HL-60 (cell line): ENCODE measurements at regions not wholly inside any gene's neighbourhood (a gene's known extent, or its start where the extent isn't known, plus 50 kb on each side); places are given as distances from the start of the nearest gene placed in this dataset.

Experiments used
- DNase-seq, 2 experiments: peaks; one replicate each; pipeline ENCODE4 v3.0.0-alpha.2; 2010 to 2020; ENCODE audit warnings: low read depth in 1 of 2, low spot score in 1 of 2
- H3K27ac ChIP-seq: fragments of 250-450 bp; sonication (Bioruptor Pico); replicated peaks from 2 replicates; pipeline ENCODE4 v1.5.1; 2020; ENCODE audit warnings: mild to moderate bottlenecking, moderate library complexity
- H3K27me3 ChIP-seq: fragments of 250-450 bp; sonication (Bioruptor Pico); 2 replicates; pipeline ENCODE4 v1.5.1; 2021; ENCODE audit warnings: mild to moderate bottlenecking, moderate library complexity; ENCODE audit not compliant: insufficient read depth, poor library complexity, severe bottlenecking
- H3K4me3 ChIP-seq: replicated peaks from 2 replicates; pipeline ENCODE4 v1.5.1; 2011; ENCODE audit warnings: mild to moderate bottlenecking, control low read depth, low read length; ENCODE audit not compliant: insufficient read depth
- CTCF ChIP-seq: IDR thresholded peaks from one replicate; pipeline ENCODE4 v1.5.1; 2011; ENCODE audit warnings: low read length, control low read depth, inconsistent platforms; ENCODE audit not compliant: insufficient read depth
- GABPA ChIP-seq: IDR thresholded peaks from 2 replicates; pipeline ENCODE4 v1.6.1; 2012; ENCODE audit warnings: low read depth
- POLR2AphosphoS5 ChIP-seq: IDR thresholded peaks from 2 replicates; pipeline ENCODE4 v1.6.1; 2012; ENCODE audit warnings: low read depth
- REST ChIP-seq: IDR thresholded peaks from 2 replicates; pipeline ENCODE4 v1.6.1; 2012; ENCODE audit warnings: low read depth; ENCODE audit not compliant: insufficient replicate concordance
- SPI1 ChIP-seq: IDR thresholded peaks from 2 replicates; pipeline ENCODE4 v1.6.1; 2012; ENCODE audit warnings: low read depth, mild to moderate bottlenecking, borderline replicate concordance

- H3K4me3 ChIP-seq, result no peak overlapping the region
- no peak overlapping the region for H3K27ac ChIP-seq
- DNase-seq, result no peak
- H3K27me3 ChIP-seq, result no peaks in the 10 kb centered on the region
- TF ChIP-seq POLR2AphosphoS5, result no peak
Observed at GRCh38 chr4:151874328-151874727, 113.5 kb upstream of the GATB start.

- peak; percentile 65; the same call in 1 of the 2 replicates for TF ChIP-seq SPI1
- TF ChIP-seq REST, result no peak
- no peak for TF ChIP-seq GABPA
- TF ChIP-seq CTCF, result peak; percentile 2
- peak; percentile 56 for TF ChIP-seq POLR2AphosphoS5
- H3K4me3 ChIP-seq, result no peak overlapping the region
- H3K27ac ChIP-seq, result peak overlapping the region; percentile 72
- H3K27me3 ChIP-seq, result no peaks in the 10 kb centered on the region
- DNase-seq, result peak; percentile 64 to 83
Observed at GRCh38 chr4:151866592-151866918, 105.7 kb upstream of the GATB start.

GRCh38 chr4:151865744-151866591, 105.2 kb upstream of the GATB start:
- Histone ChIP-seq H3K4me3 (no peak overlapping the region), H3K27ac (peak overlapping the region; percentile 72), H3K27me3 (no peaks in the 10 kb centered on the region)
- no peak for TF ChIP-seq GABPA
- TF ChIP-seq CTCF, result no peak
- no peak for TF ChIP-seq SPI1
- TF ChIP-seq POLR2AphosphoS5, result no peak
- TF ChIP-seq REST, result no peak
- no peak for DNase-seq

GRCh38 chr4:151865312-151865711, 104.5 kb upstream of the GATB start:
- Histone ChIP-seq H3K4me3 (no peak overlapping the region), H3K27me3 (no peaks in the 10 kb centered on the region), H3K27ac (peak overlapping the region; percentile 72)
- TF ChIP-seq GABPA, result no peak
- TF ChIP-seq POLR2AphosphoS5, result peak; percentile 88
- TF ChIP-seq REST, result no peak
- peak; percentile 100 for TF ChIP-seq SPI1
- DNase-seq, result peak; percentile 97 to 99
